MG63 (cell line): ENCODE measurements at regions not wholly inside any gene's neighbourhood (a gene's known extent, or its start where the extent isn't known, plus 50 kb on each side); places are given as distances from the start of the nearest gene placed in this dataset.
A peak's percentile ranks its signal among the peaks of the same experiment; 100 is the strongest.

Experiments used
- DNase-seq: peaks from one replicate; pipeline ENCODE4 v3.0.0-alpha.2; 2020
- H3K27me3 ChIP-seq: fragments of 250-450 bp; sonication (Bioruptor Pico); 2 replicates; pipeline ENCODE4 v1.5.1; 2020; ENCODE audit warnings: mild to moderate bottlenecking, moderate library complexity
- H3K36me3 ChIP-seq: fragments of 250-450 bp; sonication (Bioruptor Pico); 2 replicates; pipeline ENCODE4 v1.5.1; 2020; ENCODE audit warnings: mild to moderate bottlenecking, moderate library complexity
- H3K4me3 ChIP-seq: fragments of 250-450 bp; sonication (Bioruptor Pico); 2 replicates; pipeline ENCODE4 v1.5.1; 2020; ENCODE audit warnings: mild to moderate bottlenecking, moderate library complexity
- H3K9me3 ChIP-seq: fragments of 250-450 bp; sonication (Bioruptor Pico); 2 replicates; pipeline ENCODE4 v1.5.1; 2020; ENCODE audit warnings: mild to moderate bottlenecking, moderate library complexity

GRCh38 chr2:180150606-180151005 is 143.5 kb upstream of the CWC22 start:
- no peak for DNase-seq
- Histone ChIP-seq H3K36me3 (no peaks in the 10 kb centered on the region), H3K4me3 (no peak overlapping the region)

GRCh38 chr2:180146541-180146940 is 139.4 kb upstream of the CWC22 start:
- H3K36me3 ChIP-seq = no peaks in the 10 kb centered on the region
- DNase-seq = no peak

More at GRCh38 chr2:180150606-180151005, 143.5 kb upstream of the CWC22 start:
- H3K9me3 ChIP-seq = no peaks in the 10 kb centered on the region
- no peaks in the 10 kb centered on the region for H3K27me3 ChIP-seq

GRCh38 chr2:180146114-180146513 is 139.0 kb upstream of the CWC22 start:
- H3K27me3 ChIP-seq = no peaks in the 10 kb centered on the region
- H3K4me3 ChIP-seq = no peak overlapping the region
- H3K9me3 ChIP-seq = no peaks in the 10 kb centered on the region
- H3K36me3 ChIP-seq = no peaks in the 10 kb centered on the region
- DNase-seq = no peak

More at GRCh38 chr2:180146541-180146940, 139.4 kb upstream of the CWC22 start:
- Histone ChIP-seq H3K9me3 (no peaks in the 10 kb centered on the region), H3K4me3 (no peak overlapping the region), H3K27me3 (no peaks in the 10 kb centered on the region)

GRCh38 chr2:180145163-180145562 is 138.1 kb upstream of the CWC22 start:
- Histone ChIP-seq H3K9me3 (no peaks in the 10 kb centered on the region), H3K4me3 (no peak overlapping the region), H3K27me3 (no peaks in the 10 kb centered on the region), H3K36me3 (no peaks in the 10 kb centered on the region)
- DNase-seq = no peak

- no peak for DNase-seq
- H3K9me3 ChIP-seq = no peaks in the 10 kb centered on the region
- no peak overlapping the region for H3K4me3 ChIP-seq
- no peaks in the 10 kb centered on the region for H3K27me3 ChIP-seq
- no peaks in the 10 kb centered on the region for H3K36me3 ChIP-seq
Measured at GRCh38 chr2:180144338-180144813, 137.3 kb upstream of the CWC22 start.

- DNase-seq = no peak
- Histone ChIP-seq H3K9me3 (no peaks in the 10 kb centered on the region), H3K27me3 (no peaks in the 10 kb centered on the region)
Measured at GRCh38 chr2:180143633-180144337, 136.7 kb upstream of the CWC22 start.

GRCh38 chr2:180141600-180141999 is 134.5 kb upstream of the CWC22 start:
- no peaks in the 10 kb centered on the region for H3K9me3 ChIP-seq
- no peak for DNase-seq

More at GRCh38 chr2:180143633-180144337, 136.7 kb upstream of the CWC22 start:
- Histone ChIP-seq H3K4me3 (no peak overlapping the region), H3K36me3 (no peaks in the 10 kb centered on the region)

GRCh38 chr2:180133736-180134135 is 126.6 kb upstream of the CWC22 start:
- Histone ChIP-seq H3K36me3 (no peaks in the 10 kb centered on the region), H3K27me3 (no peaks in the 10 kb centered on the region), H3K4me3 (no peak overlapping the region), H3K9me3 (no peaks in the 10 kb centered on the region)
- no peak for DNase-seq

More at GRCh38 chr2:180141600-180141999, 134.5 kb upstream of the CWC22 start:
- Histone ChIP-seq H3K4me3 (no peak overlapping the region), H3K36me3 (no peaks in the 10 kb centered on the region), H3K27me3 (no peaks in the 10 kb centered on the region)

GRCh38 chr2:180130403-180130802 is 123.3 kb upstream of the CWC22 start:
- H3K4me3 ChIP-seq = no peak overlapping the region
- no peak for DNase-seq
- H3K9me3 ChIP-seq = no peaks in the 10 kb centered on the region

GRCh38 chr2:180128861-180129260 is 121.8 kb upstream of the CWC22 start:
- H3K27me3 ChIP-seq = no peaks in the 10 kb centered on the region
- DNase-seq = no peak
- H3K4me3 ChIP-seq = no peak overlapping the region

More at GRCh38 chr2:180130403-180130802, 123.3 kb upstream of the CWC22 start:
- Histone ChIP-seq H3K36me3 (no peaks in the 10 kb centered on the region), H3K27me3 (no peaks in the 10 kb centered on the region)

GRCh38 chr2:180125245-180125962 is 118.3 kb upstream of the CWC22 start:
- Histone ChIP-seq H3K4me3 (no peak overlapping the region), H3K27me3 (no peaks in the 10 kb centered on the region), H3K36me3 (no peaks in the 10 kb centered on the region), H3K9me3 (no peaks in the 10 kb centered on the region)
- DNase-seq = peak; percentile 79

More at GRCh38 chr2:180128861-180129260, 121.8 kb upstream of the CWC22 start:
- H3K9me3 ChIP-seq = no peaks in the 10 kb centered on the region
- no peaks in the 10 kb centered on the region for H3K36me3 ChIP-seq

GRCh38 chr2:180124273-180125139 is 117.4 kb upstream of the CWC22 start:
- Histone ChIP-seq H3K9me3 (no peaks in the 10 kb centered on the region), H3K4me3 (no peak overlapping the region), H3K27me3 (no peaks in the 10 kb centered on the region), H3K36me3 (no peaks in the 10 kb centered on the region)
- no peak for DNase-seq

- Histone ChIP-seq H3K27me3 (no peaks in the 10 kb centered on the region), H3K4me3 (no peak overlapping the region), H3K9me3 (no peaks in the 10 kb centered on the region), H3K36me3 (no peaks in the 10 kb centered on the region)
- DNase-seq = no peak
Measured at GRCh38 chr2:180122874-180123273, 115.8 kb upstream of the CWC22 start.

GRCh38 chr2:180115675-180116074 is 108.6 kb upstream of the CWC22 start:
- H3K4me3 ChIP-seq = no peak overlapping the region
- DNase-seq = peak; percentile 33
- no peaks in the 10 kb centered on the region for H3K36me3 ChIP-seq
- no peaks in the 10 kb centered on the region; the same call in 1 of the 2 replicates for H3K9me3 ChIP-seq
- no peaks in the 10 kb centered on the region for H3K27me3 ChIP-seq

- Histone ChIP-seq H3K4me3 (no peak overlapping the region), H3K27me3 (no peaks in the 10 kb centered on the region), H3K36me3 (no peaks in the 10 kb centered on the region), H3K9me3 (no peaks in the 10 kb centered on the region; the same call in 1 of the 2 replicates)
- no peak for DNase-seq
Measured at GRCh38 chr2:180115269-180115668, 108.2 kb upstream of the CWC22 start.

GRCh38 chr2:180111901-180112300 is 104.8 kb upstream of the CWC22 start:
- H3K36me3 ChIP-seq = no peaks in the 10 kb centered on the region
- H3K27me3 ChIP-seq = no peaks in the 10 kb centered on the region
- H3K9me3 ChIP-seq = no peaks in the 10 kb centered on the region; the same call in 1 of the 2 replicates
- no peak for DNase-seq
- H3K4me3 ChIP-seq = no peak overlapping the region

- Histone ChIP-seq H3K4me3 (no peak overlapping the region), H3K27me3 (no peaks in the 10 kb centered on the region), H3K36me3 (no peaks in the 10 kb centered on the region), H3K9me3 (no peaks in the 10 kb centered on the region; the same call in 1 of the 2 replicates)
- DNase-seq = no peak
Measured at GRCh38 chr2:180110469-180110868, 103.4 kb upstream of the CWC22 start.
